Liver (tissue), 8 donors: ENCODE measurements at regions not wholly inside any gene's neighbourhood (a gene's known extent, or its start where the extent isn't known, plus 50 kb on each side); places are given as distances from the start of the nearest gene placed in this dataset.

Source experiments
- DNase-seq: peaks from one replicate; pipeline ENCODE4 v3.0.0-alpha.2; 2017; ENCODE audit warnings: low spot score
- H3K27ac ChIP-seq, 2 donors: one replicate each; pipeline ENCODE4 v1.7.0; 2013; ENCODE audit warnings: inconsistent platforms in 2 of 2, low read length in 2 of 2, control low read depth in 1 of 2, low read depth in 1 of 2, mild to moderate bottlenecking in 1 of 2
- H3K27me3 ChIP-seq, 4 donors: one replicate each; pipeline versions ENCODE4 v1.6.1 to v1.7.0; 2013; ENCODE audit warnings: low read length in 3 of 4, inconsistent platforms in 1 of 4, mild to moderate bottlenecking in 1 of 4, moderate library complexity in 1 of 4; ENCODE audit not compliant: control insufficient read depth in 4 of 4, insufficient read depth in 4 of 4
- H3K36me3 ChIP-seq, 4 donors: one replicate each; pipeline versions ENCODE4 v1.6.1 to v1.7.0; 2013; ENCODE audit warnings: low read length in 3 of 4, mild to moderate bottlenecking in 3 of 4, low read depth in 1 of 4, moderate library complexity in 1 of 4; ENCODE audit not compliant: control insufficient read depth in 4 of 4, insufficient read depth in 3 of 4
- H3K4me1 ChIP-seq, 4 donors: one replicate each; pipeline versions ENCODE4 v1.6.1 to v1.7.0; 2013; ENCODE audit warnings: low read length in 3 of 4, mild to moderate bottlenecking in 3 of 4, moderate library complexity in 1 of 4; ENCODE audit not compliant: control insufficient read depth in 4 of 4, insufficient read depth in 4 of 4
- H3K4me3 ChIP-seq, 3 donors: one replicate each; pipeline versions ENCODE4 v1.6.1 to v1.7.0; 2013; ENCODE audit warnings: low read length in 3 of 3, control low read depth in 1 of 3, low read depth in 1 of 3, mild to moderate bottlenecking in 1 of 3
- H3K9ac ChIP-seq, 2 donors: one replicate each; pipeline ENCODE4 v1.7.0; 2013; ENCODE audit warnings: low read length in 2 of 2, mild to moderate bottlenecking in 2 of 2, moderate library complexity in 2 of 2, control low read depth in 1 of 2, low read depth in 1 of 2
- H3K9me3 ChIP-seq, 4 donors: one replicate each; pipeline versions ENCODE4 v1.6.1 to v1.7.0; 2013; ENCODE audit warnings: low read length in 3 of 4; ENCODE audit not compliant: control insufficient read depth in 4 of 4
- ATF3 ChIP-seq: IDR thresholded peaks from 2 replicates; pipeline ENCODE4 v1.6.1; 2016; ENCODE audit warnings: antibody characterized with exemption
- CTCF ChIP-seq: fragments of 150-350 bp; IDR thresholded peaks from 2 replicates; pipeline ENCODE4 v1.5.1; 2017; ENCODE audit warnings: improper control_type of control experiment, low read depth, low read length; ENCODE audit not compliant: missing input control
- EGR1 ChIP-seq, 2 donors: IDR thresholded peaks; 2 replicates each; pipeline ENCODE4 v1.6.1; 2016 to 2018; ENCODE audit warnings: antibody characterized with exemption in 2 of 2, low read depth in 2 of 2
- FOXA1 ChIP-seq: IDR thresholded peaks from 2 replicates; pipeline ENCODE4 v1.6.1; 2016; ENCODE audit warnings: antibody characterized with exemption
- FOXA2 ChIP-seq: IDR thresholded peaks from 2 replicates; pipeline ENCODE4 v1.6.1; 2016; ENCODE audit warnings: antibody characterized with exemption
- GABPA ChIP-seq, 2 donors: IDR thresholded peaks in 1 of 2; conservative IDR thresholded peaks in 1 of 2; 2 replicates each; pipeline ENCODE4 v1.6.1; 2016; ENCODE audit warnings: antibody characterized with exemption in 2 of 2, mild to moderate bottlenecking in 1 of 2, moderate library complexity in 1 of 2
- HNF4A ChIP-seq, 2 donors: conservative IDR thresholded peaks; 2 replicates each; pipeline ENCODE4 v1.6.1; 2016; ENCODE audit warnings: antibody characterized with exemption in 2 of 2, mild to moderate bottlenecking in 2 of 2
- HNF4G ChIP-seq: IDR thresholded peaks from 2 replicates; pipeline ENCODE4 v1.6.1; 2016; ENCODE audit warnings: antibody characterized with exemption
- JUND ChIP-seq, 2 donors: IDR thresholded peaks; 2 replicates each; pipeline ENCODE4 v1.6.1; 2016; ENCODE audit warnings: antibody characterized with exemption in 2 of 2
- NR2F2 ChIP-seq: IDR thresholded peaks from 2 replicates; pipeline ENCODE4 v1.6.1; 2016; ENCODE audit warnings: antibody characterized with exemption
- RAD21 ChIP-seq, 2 donors: IDR thresholded peaks; 2 replicates each; pipeline ENCODE4 v1.6.1; 2016; ENCODE audit warnings: antibody characterized with exemption in 2 of 2, mild to moderate bottlenecking in 2 of 2
- REST ChIP-seq: IDR thresholded peaks from 2 replicates; pipeline ENCODE4 v1.6.1; 2016; ENCODE audit warnings: antibody characterized with exemption, mild to moderate bottlenecking
- RXRA ChIP-seq, 2 donors: IDR thresholded peaks; 2 replicates each; pipeline ENCODE4 v1.6.1; 2017 to 2018; ENCODE audit warnings: antibody characterized with exemption in 2 of 2, mild to moderate bottlenecking in 1 of 2
- SP1 ChIP-seq: IDR thresholded peaks from 2 replicates; pipeline ENCODE4 v1.6.1; 2018; ENCODE audit warnings: antibody characterized with exemption, mild to moderate bottlenecking
- TAF1 ChIP-seq: conservative IDR thresholded peaks from 2 replicates; pipeline ENCODE4 v1.6.1; 2016; ENCODE audit warnings: antibody characterized with exemption, mild to moderate bottlenecking
- YY1 ChIP-seq: IDR thresholded peaks from 2 replicates; pipeline ENCODE4 v1.6.1; 2016; ENCODE audit warnings: antibody characterized with exemption, mild to moderate bottlenecking
- ZBTB33 ChIP-seq: IDR thresholded peaks from 2 replicates; pipeline ENCODE4 v1.6.1; 2016; ENCODE audit warnings: antibody characterized with exemption
- WGBS: extraction: QIAGEN DNeasy Blood & Tissue Kit; methylation state at CpG from one replicate; pipeline ENCODE4 v1.1.7; 2013; 5-methylcytosine and 5-hydroxymethylcytosine counted together
- TF ChIP-seq, protein P1 (sequence below): IDR thresholded peaks from 2 replicates; pipeline ENCODE4 v1.6.1; 2016; ENCODE audit warnings: antibody characterized with exemption
- donor health status: healthy.
- donor health status: healthy.
- donor health status: healthy.
- donor health status: healthy.
- donor health status: healthy.

- TF ChIP-seq CTCF (no peak), HNF4A (conservative IDR thresholded peaks at IDR 0.05) (peak; percentile 89 to 96), TAF1 (no peak), FOXA1 (peak; percentile 18), GABPA (IDR thresholded peaks at IDR 0.05 in 1 of 2, conservative IDR thresholded peaks at IDR 0.05 in 1 of 2) (peak in 1 of 2 donors; percentile 35), RAD21 (IDR thresholded peaks at IDR 0.05) (peak; percentile 36 to 44), EGR1 (IDR thresholded peaks at IDR 0.05; ENCODE audit: low read depth in 2 of 2) (peak in 1 of 2 donors; percentile 53), HNF4G (peak; percentile 83)
- TF ChIP-seq, protein P1, sequence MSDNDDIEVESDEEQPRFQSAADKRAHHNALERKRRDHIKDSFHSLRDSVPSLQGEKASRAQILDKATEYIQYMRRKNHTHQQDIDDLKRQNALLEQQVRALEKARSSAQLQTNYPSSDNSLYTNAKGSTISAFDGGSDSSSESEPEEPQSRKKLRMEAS, result peak; percentile 59
Measured at GRCh38 chr13:112229992-112230872, 145.9 kb upstream of the SPACA7 start (continued).

- Histone ChIP-seq H3K27me3 (no peaks in the 10 kb centered on the region), H3K9ac (peak overlapping the region in 1 of 2 donors; percentile 61), H3K9me3 (no peaks in the 10 kb centered on the region), H3K4me1 (peaks cover 0 to 27% (median 14%) of the 10 kb centered on the region in 4 donors), H3K4me3 (no peak overlapping the region), H3K36me3 (no peaks in the 10 kb centered on the region), H3K27ac (peak overlapping the region; percentile 95 to 96)
- 93% methylated on average over 21 of the region's 21 CpGs for WGBS
- TF ChIP-seq CTCF (no peak), NR2F2 (no peak), YY1 (no peak), HNF4A (conservative IDR thresholded peaks at IDR 0.05) (no peak), REST (no peak), FOXA2 (no peak), ZBTB33 (no peak), TAF1 (no peak), RXRA (IDR thresholded peaks at IDR 0.05) (no peak), SP1 (no peak), EGR1 (IDR thresholded peaks at IDR 0.05; ENCODE audit: low read depth in 2 of 2) (no peak), GABPA (IDR thresholded peaks at IDR 0.05 in 1 of 2, conservative IDR thresholded peaks at IDR 0.05 in 1 of 2) (no peak), FOXA1 (no peak), HNF4G (no peak), RAD21 (IDR thresholded peaks at IDR 0.05) (no peak), JUND (IDR thresholded peaks at IDR 0.05) (no peak), ATF3 (no peak)
- TF ChIP-seq, protein P1, result no peak
- DNase-seq, result no peak
Measured at GRCh38 chr13:112231451-112232083, 144.6 kb upstream of the SPACA7 start.
